Tibial nerve (tissue), 4 donors: ENCODE measurements at regions not wholly inside any gene's neighbourhood (a gene's known extent, or its start where the extent isn't known, plus 50 kb on each side); places are given as distances from the start of the nearest gene placed in this dataset.

Experiments used
- EP300 ChIP-seq, 2 donors: sonication (generic); formaldehyde crosslinking; IDR thresholded peaks; one replicate each; pipeline ENCODE4 v1.6.1; 2017; ENCODE audit warnings: antibody characterized with exemption in 2 of 2, mild to moderate bottlenecking in 1 of 2
- POLR2A ChIP-seq, 2 donors: fragments of 450-650 bp; IDR thresholded peaks; one replicate each; pipeline ENCODE4 v1.6.1; 2017; ENCODE audit warnings: antibody characterized with exemption in 2 of 2, mild to moderate bottlenecking in 2 of 2, moderate library complexity in 2 of 2
- TF ChIP-seq, protein P1 (sequence below), 5 experiments: fragments of 200-600 bp in 3 of 5; fragments of 450-650 bp in 2 of 5; sonication (generic) in 3 of 5; IDR thresholded peaks; one replicate each; pipeline ENCODE4 v1.5.1; 2016 to 2019; ENCODE audit warnings: antibody characterized with exemption in 5 of 5, mild to moderate bottlenecking in 3 of 5, moderate library complexity in 2 of 5

DNA sequence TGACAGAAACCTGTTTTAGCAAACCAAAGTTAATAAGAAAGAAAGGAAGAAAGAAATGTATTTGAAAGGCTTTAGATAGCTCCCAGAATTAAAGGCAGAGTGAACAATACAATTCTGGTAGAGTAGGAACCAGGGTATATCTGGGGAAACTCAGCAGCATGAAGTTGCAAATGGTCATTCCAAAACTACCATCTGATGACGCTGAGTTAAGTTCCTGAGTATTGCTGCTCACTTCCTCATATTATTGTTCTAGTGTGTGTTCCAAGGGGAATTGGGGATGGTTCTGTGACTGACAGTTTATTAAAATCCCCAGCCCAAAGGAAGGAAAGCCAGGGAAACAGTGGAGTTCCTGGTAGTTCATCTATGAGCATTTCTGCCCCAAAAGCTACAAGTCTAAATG is 88.3 kb upstream of the FRMD4B start:
- TF ChIP-seq, protein P1, sequence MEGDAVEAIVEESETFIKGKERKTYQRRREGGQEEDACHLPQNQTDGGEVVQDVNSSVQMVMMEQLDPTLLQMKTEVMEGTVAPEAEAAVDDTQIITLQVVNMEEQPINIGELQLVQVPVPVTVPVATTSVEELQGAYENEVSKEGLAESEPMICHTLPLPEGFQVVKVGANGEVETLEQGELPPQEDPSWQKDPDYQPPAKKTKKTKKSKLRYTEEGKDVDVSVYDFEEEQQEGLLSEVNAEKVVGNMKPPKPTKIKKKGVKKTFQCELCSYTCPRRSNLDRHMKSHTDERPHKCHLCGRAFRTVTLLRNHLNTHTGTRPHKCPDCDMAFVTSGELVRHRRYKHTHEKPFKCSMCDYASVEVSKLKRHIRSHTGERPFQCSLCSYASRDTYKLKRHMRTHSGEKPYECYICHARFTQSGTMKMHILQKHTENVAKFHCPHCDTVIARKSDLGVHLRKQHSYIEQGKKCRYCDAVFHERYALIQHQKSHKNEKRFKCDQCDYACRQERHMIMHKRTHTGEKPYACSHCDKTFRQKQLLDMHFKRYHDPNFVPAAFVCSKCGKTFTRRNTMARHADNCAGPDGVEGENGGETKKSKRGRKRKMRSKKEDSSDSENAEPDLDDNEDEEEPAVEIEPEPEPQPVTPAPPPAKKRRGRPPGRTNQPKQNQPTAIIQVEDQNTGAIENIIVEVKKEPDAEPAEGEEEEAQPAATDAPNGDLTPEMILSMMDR (IDR thresholded peaks at IDR 0.05) = no peak
- TF ChIP-seq EP300 (IDR thresholded peaks at IDR 0.05) (no peak), POLR2A (IDR thresholded peaks at IDR 0.05) (no peak)
